ENCODE measurements at regions not wholly inside any gene's neighbourhood (a gene's known extent, or its start where the extent isn't known, plus 50 kb on each side); places are given as distances from the start of the nearest gene placed in this dataset.

GRCh38 chr15:91541286-91541685, 312.2 kb upstream of the SLCO3A1 start:
- TF ChIP-seq CTCF (IDR thresholded peaks at IDR 0.05) (no peak), POLR2A (IDR thresholded peaks at IDR 0.05) (no peak), POLR2AphosphoS5 (IDR thresholded peaks at IDR 0.05) (no peak)
- 85% methylated on average over 1 of the region's 1 CpG for WGBS
- Histone ChIP-seq H3K36me3 (no peaks in the 10 kb centered on the region), H3K27me3 (replicated peaks; ENCODE audit: insufficient read depth) (no peaks in the 10 kb centered on the region), H3K9me3 (no peaks in the 10 kb centered on the region), H3K27ac (no peak overlapping the region), H3K4me1 (replicated peaks) (no peaks in the 10 kb centered on the region), H3K4me3 (no peak overlapping the region)
- DNase-seq (ENCODE audit: low spot score): no peak
- intact Hi-C loops (cut with DNase I): no loop called here

- Histone ChIP-seq H3K27me3 (replicated peaks; ENCODE audit: insufficient read depth) (no peaks in the 10 kb centered on the region), H3K4me3 (no peak overlapping the region), H3K9me3 (no peaks in the 10 kb centered on the region), H3K4me1 (replicated peaks) (no peaks in the 10 kb centered on the region), H3K36me3 (no peaks in the 10 kb centered on the region), H3K27ac (no peak overlapping the region)
- 70% methylated on average over 3 of the region's 3 CpGs for WGBS
- intact Hi-C loops (cut with DNase I): no loop called here
- no peak for DNase-seq (ENCODE audit: low spot score)
- TF ChIP-seq POLR2A (IDR thresholded peaks at IDR 0.05) (no peak), POLR2AphosphoS5 (IDR thresholded peaks at IDR 0.05) (no peak), CTCF (IDR thresholded peaks at IDR 0.05) (no peak)
These were observed 311.3 kb upstream of the SLCO3A1 start for GRCh38 chr15:91542226-91542625.

- no peak overlapping the region for H3K4me3 ChIP-seq
- intact Hi-C loops (cut with DNase I): no loop called here
- TF ChIP-seq POLR2AphosphoS5 (IDR thresholded peaks at IDR 0.05) (no peak), POLR2A (IDR thresholded peaks at IDR 0.05) (no peak), CTCF (IDR thresholded peaks at IDR 0.05) (no peak)
- H3K9me3 ChIP-seq: no peaks in the 10 kb centered on the region
- no peak overlapping the region for H3K27ac ChIP-seq
- no peak for DNase-seq (ENCODE audit: low spot score)
- 94% methylated on average over 3 of the region's 3 CpGs for WGBS
- no peaks in the 10 kb centered on the region for H3K27me3 ChIP-seq (replicated peaks; ENCODE audit: insufficient read depth)
- no peaks in the 10 kb centered on the region for H3K4me1 ChIP-seq (replicated peaks)
- H3K36me3 ChIP-seq: no peaks in the 10 kb centered on the region
These were observed 306.2 kb upstream of the SLCO3A1 start for GRCh38 chr15:91547356-91547755.

- Histone ChIP-seq H3K36me3 (no peaks in the 10 kb centered on the region), H3K9me3 (no peaks in the 10 kb centered on the region), H3K27ac (no peak overlapping the region), H3K27me3 (replicated peaks; ENCODE audit: insufficient read depth) (no peaks in the 10 kb centered on the region), H3K4me3 (no peak overlapping the region), H3K4me1 (replicated peaks) (no peaks in the 10 kb centered on the region)
- intact Hi-C loops (cut with DNase I): no loop called here
- no peak for DNase-seq (ENCODE audit: low spot score)
- 71% methylated on average over 4 of the region's 4 CpGs for WGBS
- TF ChIP-seq CTCF (IDR thresholded peaks at IDR 0.05) (no peak), POLR2AphosphoS5 (IDR thresholded peaks at IDR 0.05) (no peak), POLR2A (IDR thresholded peaks at IDR 0.05) (no peak)
These were observed 305.0 kb upstream of the SLCO3A1 start for GRCh38 chr15:91548549-91548948.

GRCh38 chr15:91549581-91549980, 303.9 kb upstream of the SLCO3A1 start:
- DNase-seq (ENCODE audit: low spot score): no peak
- no peak overlapping the region for H3K4me3 ChIP-seq
- no peak for TF ChIP-seq POLR2AphosphoS5 (IDR thresholded peaks at IDR 0.05)
- no peak for TF ChIP-seq CTCF (IDR thresholded peaks at IDR 0.05)
- no peak for TF ChIP-seq POLR2A (IDR thresholded peaks at IDR 0.05)
- 77% methylated on average over 1 of the region's 1 CpG for WGBS
- H3K27me3 ChIP-seq (replicated peaks; ENCODE audit: insufficient read depth): no peaks in the 10 kb centered on the region
- H3K27ac ChIP-seq: no peak overlapping the region
- intact Hi-C loops (cut with DNase I): no loop called here
- H3K9me3 ChIP-seq: no peaks in the 10 kb centered on the region
- no peaks in the 10 kb centered on the region for H3K4me1 ChIP-seq (replicated peaks)
- H3K36me3 ChIP-seq: no peaks in the 10 kb centered on the region
